ENCODE measurements at regions not wholly inside any gene's neighbourhood (a gene's known extent, or its start where the extent isn't known, plus 50 kb on each side); places are given as distances from the start of the nearest gene placed in this dataset.

DNA sequence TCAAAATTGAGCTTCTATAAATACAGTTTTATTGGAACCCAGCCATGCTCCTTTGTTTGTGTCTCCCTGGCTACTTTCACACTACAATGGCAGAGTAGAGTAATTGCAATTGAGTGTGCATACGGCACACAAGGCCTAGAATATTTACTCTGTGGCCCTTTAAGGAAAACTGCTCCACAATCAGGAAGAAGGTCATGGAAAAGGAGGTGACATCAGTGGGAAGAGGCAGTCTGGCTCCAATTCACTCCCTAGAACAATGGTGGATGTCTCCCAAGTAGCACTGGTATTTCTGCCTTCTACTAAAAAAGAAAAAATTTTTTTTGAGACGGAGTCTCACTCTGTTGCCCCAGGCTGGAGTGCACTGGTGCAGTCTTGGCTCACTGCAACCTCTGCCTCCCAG lies 51.3 kb downstream of the KRTAP19-8 start:
- no peak for DNase-seq (ENCODE audit: low spot score)

DNA sequence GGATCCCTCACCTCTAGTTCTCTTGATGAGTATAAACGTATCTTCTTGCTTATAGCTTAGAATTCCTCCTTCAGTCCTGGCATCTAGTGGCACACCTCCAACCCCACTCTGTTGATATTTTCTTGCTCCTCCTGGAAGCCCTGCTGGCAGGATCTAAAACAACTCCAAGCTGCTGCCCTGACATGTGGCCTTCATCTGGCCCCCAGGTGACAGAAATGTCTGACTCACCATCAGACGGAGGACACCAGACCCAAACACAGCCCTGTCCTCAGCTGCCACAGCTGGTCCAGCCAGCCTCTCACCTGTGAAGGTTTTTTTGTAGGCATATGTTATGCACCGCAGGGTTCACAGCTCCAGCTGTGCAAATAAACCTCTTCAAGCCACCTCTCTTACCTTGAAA lies 53.4 kb downstream of the KRTAP19-8 start:
- peak; percentile 15 for DNase-seq (ENCODE audit: low spot score)

DNA sequence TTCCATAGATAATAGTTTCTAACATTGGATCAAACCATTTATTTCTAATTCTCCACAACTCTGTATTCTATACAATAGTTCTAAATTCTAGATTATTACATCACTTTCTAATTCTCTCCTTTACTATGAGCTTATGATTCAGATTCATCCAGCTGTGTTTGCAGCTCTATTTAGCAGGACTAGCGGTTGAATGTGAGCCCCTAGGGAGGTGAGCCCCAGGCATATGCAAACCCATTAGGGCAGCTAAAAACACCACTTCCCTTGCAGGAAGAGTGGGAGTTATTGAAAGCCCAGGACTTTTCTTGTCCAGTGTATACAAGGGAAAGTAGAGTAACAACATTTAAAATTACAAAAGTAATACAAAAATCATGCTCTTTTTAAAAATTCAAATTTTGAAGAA lies 56.9 kb downstream of the KRTAP19-8 start:
- no peak for DNase-seq (ENCODE audit: low spot score)

DNA sequence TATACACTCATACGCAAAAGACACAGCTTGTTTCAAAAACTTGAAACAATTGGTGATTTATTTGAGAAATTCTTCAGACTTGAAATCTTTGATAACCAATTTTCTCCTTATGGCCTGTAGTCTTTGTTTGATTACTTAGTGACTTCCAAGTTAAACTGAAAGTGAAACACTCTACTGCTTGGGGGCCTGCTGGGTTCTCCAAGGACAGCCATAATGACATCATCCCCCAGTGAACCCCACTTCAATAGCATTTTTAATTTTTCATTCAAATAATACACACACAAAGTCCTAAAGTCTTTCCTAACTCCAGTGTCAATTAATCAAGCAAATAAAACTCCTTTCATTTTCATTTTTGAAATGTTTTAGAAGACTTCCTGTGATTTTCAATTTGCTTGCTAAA lies 59.2 kb downstream of the KRTAP19-8 start:
- DNase-seq (ENCODE audit: low spot score): no peak

DNA sequence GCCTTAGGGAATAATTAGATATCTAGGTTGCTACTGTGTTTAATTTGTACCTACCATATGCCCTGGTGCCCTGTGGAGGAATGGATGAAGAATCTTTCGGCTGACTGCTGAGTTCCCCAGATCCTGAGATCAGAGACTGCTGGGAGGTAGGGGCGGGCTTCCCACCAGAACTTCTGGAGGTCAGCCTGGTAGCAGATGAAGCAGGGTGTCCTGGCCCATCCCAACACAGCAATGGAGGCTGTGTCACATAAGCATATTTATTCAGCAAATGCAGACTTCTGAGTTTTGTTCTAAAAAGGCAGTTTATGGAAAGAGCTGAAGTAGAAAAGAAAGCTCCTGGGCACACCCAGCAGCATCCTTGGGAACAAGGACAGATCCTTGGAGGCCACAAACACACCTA lies 74.0 kb downstream of the KRTAP19-8 start:
- DNase-seq (ENCODE audit: low spot score): no peak

DNA sequence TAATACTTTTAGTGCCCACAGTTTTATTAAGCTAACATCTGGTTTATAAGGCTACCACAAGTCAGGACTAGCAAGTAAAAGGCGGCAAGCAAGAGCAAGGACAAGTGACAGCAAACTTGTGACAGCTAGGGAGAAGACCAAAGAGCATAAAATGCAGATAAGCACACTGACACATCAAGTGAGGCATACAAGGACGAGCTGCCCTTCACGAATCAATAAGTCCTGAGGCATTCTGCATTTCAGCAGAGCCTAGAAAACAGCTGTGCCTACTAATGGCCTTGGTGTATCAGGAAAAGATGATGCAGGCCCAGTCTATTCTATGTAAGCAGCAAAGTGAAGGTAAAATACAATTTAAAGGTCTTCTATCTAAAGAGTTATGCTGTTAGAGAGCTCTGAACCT lies 74.8 kb downstream of the KRTAP19-8 start:
- DNase-seq (ENCODE audit: low spot score): no peak

DNA sequence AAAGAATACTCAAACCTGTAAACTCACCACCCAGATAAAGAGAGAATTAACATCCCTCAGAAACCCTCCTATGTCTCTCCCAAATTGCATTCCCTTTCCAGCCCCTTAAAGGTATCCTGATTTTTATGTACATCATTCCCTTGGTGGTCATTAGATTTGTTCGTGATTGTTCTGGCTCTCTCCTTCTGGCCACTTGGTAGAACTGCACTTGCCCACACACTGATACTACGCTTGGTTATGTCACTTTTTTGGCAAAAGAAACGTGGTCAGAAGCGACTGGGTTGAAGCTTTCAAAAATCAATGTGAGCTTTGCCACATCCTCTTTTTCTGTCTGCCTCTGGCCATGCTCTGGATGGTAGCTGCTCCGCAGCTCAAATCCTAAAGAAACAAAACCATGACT lies 76.3 kb downstream of the KRTAP19-8 start:
- peak; percentile 19 for DNase-seq (ENCODE audit: low spot score)

DNA sequence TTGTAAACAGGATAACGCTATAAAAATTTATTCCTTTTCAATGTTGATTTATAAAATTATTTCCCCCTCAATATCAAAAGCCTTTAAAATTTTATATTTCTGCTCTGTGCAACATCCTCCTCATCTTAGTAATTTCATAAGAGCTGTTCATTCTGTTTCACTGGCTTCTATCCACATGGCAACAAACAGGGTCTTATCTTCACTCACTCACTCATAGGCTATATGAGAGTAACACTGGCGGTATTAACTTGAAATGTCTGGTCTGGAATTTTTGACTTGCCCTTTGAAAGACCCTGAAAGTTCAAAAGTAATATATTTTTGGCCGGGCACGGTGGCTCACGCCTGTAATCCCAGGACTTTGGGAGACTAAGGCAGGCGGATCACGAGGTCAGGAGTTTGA lies 77.4 kb upstream of the KRTAP11-1 start:
- DNase-seq (ENCODE audit: low spot score): no peak

DNA sequence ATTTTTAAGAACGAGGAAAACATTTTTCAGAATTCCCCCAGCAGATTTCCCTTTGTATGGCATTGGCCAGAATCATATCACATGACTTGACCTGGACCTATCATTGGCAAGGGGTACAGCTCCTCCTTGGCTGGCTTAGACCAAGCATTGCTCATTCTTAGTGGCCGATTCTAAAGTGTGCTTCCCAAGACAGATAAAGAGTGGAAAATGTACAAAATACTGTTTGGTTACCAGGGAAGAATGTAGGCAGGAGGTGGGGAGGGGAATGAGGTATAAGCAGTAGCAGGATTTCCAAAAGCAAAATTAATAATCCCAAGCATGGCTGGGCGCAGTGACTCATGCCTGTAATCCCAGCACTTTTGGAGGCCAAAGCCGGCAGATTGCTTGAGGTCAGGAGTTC lies 75.6 kb upstream of the KRTAP11-1 start:
- DNase-seq (ENCODE audit: low spot score): no peak

DNA sequence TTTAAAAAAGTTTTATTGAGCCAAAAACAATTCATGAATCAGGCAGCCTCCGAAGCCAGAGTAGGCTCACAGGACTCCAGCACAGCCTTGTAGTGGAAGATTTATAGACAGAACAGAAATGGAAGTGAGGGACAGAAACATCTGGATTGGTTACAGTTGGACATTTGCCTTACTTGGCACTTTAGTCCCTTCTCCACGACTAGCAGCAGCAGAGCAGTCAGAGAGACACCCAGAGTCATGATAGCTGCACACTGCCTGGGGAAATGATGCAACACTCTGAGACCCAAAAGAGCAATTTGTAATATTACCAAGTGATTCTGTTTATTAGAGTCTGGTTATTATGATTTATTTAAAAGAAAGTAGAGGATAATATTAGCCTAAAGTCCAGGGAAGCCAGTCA lies 72.2 kb upstream of the KRTAP11-1 start:
- no peak for DNase-seq (ENCODE audit: low spot score)

DNA sequence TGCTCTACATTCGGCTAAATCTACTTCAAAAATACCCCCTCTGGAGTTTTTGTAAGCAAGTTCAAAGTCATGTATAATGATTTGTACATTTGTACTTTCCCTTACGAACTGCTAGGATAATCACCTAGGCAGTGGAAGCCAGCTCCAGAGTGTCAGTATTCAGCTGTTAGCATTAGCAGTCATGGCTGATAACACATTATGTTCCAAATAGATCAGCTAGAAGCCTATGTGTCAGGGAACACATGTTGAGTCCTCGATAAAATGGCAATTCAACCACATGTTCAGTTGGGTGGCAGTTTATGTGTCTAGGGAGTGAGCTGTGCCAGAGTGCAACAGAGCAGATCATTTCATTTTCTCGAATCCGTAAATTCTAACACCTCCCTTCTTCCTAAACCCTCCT lies 65.8 kb upstream of the KRTAP11-1 start:
- DNase-seq (ENCODE audit: low spot score): no peak

DNA sequence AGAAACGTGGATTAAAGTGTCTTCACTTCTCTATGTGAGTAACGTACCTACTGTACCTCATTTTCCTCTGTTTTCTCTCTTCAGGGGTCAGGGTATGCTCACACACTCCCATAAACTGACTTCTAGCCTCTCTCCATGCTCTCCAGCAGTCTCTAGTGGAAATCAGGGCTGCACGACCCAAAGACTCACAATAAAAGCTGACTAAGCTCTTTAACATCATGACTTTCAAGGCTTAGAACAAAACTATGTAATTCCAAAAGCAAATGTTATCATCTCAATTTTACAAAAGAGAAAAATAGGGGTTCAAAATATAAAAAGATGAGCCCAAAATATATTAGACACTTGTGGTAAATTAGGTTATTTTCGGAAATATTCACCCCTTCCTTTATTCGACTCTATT lies 62.5 kb upstream of the KRTAP11-1 start:
- DNase-seq (ENCODE audit: low spot score): no peak

DNA sequence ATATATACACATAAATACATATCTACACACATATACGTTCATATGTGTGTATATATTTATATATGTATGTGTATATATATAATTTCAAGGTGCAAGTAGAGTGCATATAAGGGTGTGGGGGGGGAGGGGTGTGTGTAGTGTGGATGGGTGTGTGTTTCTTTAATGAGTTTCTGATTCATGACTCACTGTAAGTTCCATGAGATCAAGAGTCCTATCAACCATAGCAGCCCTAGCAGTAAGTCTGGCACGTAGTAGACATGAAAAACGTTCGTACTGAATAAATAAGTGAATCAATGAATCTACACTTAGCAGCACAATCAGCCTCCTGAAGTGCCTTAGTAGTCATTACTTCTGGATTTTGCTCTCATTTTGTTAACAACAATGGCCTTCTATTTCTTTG lies 61.9 kb upstream of the KRTAP11-1 start:
- no peak for DNase-seq (ENCODE audit: low spot score)

DNA sequence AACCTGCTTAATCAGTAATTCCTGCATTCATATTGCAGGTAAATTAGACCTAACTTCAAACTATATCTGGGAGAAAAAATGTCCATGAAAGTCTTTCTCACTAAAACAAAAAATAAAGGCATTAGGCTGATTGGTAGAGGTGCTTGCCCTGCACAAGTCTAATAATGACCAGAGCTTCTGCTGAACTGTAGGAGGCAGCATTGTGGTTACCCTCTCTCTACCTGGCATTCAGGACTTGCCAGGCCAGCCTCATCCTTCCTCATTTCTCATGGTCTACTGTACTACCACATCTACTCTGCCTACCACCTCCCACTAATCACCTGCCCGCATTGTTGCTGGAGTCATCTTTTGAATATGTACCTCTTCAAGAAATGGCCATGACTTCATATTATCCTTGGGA lies 60.8 kb upstream of the KRTAP11-1 start:
- no peak for DNase-seq (ENCODE audit: low spot score)

DNA sequence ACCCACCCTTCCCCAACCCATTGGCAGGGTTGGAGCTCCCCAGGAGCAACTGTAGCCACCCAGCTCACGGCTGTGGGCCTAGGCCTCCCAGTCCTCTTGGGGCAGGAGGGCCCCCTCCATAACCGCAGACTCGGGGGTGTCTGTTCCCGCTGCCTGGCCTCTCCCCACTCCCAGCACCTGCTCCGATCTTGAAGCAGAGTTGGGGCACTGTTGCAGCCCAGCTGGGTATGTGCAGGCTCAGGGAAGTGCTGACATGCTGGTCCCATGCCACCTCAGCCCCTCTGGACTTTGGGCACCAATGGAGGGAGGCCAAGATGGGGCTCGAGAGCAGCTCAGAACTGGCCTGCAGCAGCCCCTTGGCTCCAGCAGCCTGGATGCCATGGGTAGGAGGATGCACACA lies 54.8 kb upstream of the KRTAP11-1 start:
- no peak for DNase-seq (ENCODE audit: low spot score)

DNA sequence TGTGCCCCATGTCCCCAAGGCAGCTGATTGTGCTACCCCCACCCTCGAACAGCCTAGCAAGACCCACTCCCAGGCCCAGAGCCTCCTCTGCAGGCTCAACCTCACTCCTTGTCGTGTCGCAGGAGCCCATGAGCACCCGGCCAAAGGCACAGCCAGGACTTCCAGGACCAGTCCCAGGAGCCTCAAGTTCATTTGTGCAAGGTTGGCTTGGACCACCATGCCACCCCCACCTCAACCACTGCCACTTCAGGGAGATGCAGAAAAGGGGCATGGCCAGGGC lies 54.4 kb upstream of the KRTAP11-1 start:
- DNase-seq (ENCODE audit: low spot score): no peak

DNA sequence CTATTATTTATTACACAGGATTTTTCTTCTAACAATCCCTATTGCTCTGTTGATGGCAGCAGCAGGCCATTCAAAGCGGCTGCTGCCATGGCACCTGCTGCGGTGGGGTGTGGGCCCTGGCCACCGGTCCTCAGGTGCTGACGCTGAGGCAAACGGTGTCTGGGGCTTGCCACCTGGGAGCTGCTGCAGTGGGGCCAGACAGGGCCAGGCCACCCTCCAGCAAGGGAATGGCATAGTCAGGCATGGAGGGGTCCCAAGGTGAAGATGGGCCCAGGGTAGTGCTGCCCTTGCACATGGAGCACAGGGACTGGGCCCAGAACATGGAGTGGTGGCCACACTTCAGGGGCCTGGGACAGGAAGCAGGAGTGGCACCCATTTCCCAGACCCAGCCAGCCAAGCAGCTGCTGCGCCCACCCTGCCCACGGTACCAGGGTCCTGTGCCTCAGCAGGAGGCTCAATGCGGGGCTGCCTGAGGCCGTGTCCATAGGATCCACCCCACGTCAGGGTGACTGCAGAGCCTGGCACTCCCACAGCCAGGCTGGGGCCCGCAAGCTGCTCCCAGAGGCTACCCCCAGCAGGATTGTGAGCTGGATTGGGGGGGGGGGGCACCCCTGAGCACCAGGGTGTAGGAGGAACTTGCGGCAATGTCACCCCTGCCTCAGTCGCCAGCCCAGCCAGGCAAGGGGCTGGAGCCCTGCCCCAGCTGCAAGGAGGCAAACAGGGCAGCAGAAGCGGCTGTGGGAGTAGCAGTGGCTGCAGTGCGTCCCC lies 53.9 kb upstream of the KRTAP11-1 start:
- DNase-seq (ENCODE audit: low spot score): no peak

DNA sequence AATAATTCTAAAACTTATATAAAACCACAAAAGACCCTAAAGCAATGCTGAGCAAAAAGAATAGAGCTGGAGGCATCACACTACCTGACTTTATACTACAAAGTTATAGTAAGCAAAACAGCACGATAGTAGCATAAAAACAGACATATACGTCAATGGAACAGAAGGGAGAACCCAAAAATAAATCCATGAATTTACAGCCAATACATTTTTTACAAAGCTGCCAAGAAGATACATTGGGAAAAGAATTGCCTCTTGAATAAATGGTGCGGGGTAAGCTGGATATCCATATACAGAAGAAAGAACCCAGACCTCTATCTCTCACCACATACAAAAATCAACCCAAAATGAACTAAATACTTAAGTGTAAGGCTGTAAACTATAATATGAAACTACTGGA lies 51.3 kb upstream of the KRTAP11-1 start:
- no peak for DNase-seq (ENCODE audit: low spot score)

Data from H4 (cell line).